HEK293 (cell line): ENCODE measurements at regions not wholly inside any gene's neighbourhood (a gene's known extent, or its start where the extent isn't known, plus 50 kb on each side); places are given as distances from the start of the nearest gene placed in this dataset.

Experiments
- CTCF ChIA-PET: fragments of 350-600 bp; formaldehyde crosslinking; extraction: SDS; loops from one replicate; lab custom pipeline; 2021; ENCODE audit warnings: antibody characterized with exemption; lab: Yijun Ruan, JAX
- POLR2A ChIA-PET: fragments of 300-600 bp; formaldehyde crosslinking; extraction: SDS; loops from one replicate; lab custom pipeline; 2020; ENCODE audit warnings: antibody characterized with exemption, inconsistent platforms; lab: Yijun Ruan, JAX
- H3K27ac ChIP-seq: fragments of 200-500 bp; sonication (Bioruptor generic); 2 replicates; pipeline ENCODE4 v1.5.1; 2014; ENCODE audit warnings: low read depth, low read length, control low read depth, inconsistent platforms; ENCODE audit errors: extremely low read depth
- H3K36me3 ChIP-seq, 2 experiments: fragments of 200-500 bp in 1 of 2; sonication (Bioruptor generic) in 1 of 2; 1 replicate in 1 of 2; 2 replicates in 1 of 2; pipeline ENCODE4 v1.5.1; 2014 to 2017; ENCODE audit warnings: inconsistent platforms in 2 of 2, low read length in 2 of 2; ENCODE audit not compliant: control insufficient read depth in 2 of 2, insufficient read depth in 1 of 2
- H3K4me1 ChIP-seq: fragments of 200-500 bp; sonication (Bioruptor generic); 2 replicates; pipeline ENCODE4 v1.5.1; 2014; ENCODE audit warnings: mild to moderate bottlenecking, low read length, inconsistent platforms; ENCODE audit not compliant: control insufficient read depth, insufficient read depth
- H3K4me3 ChIP-seq: 2 replicates; pipeline ENCODE4 v1.5.1; 2011; ENCODE audit warnings: low read depth, mild to moderate bottlenecking, control low read depth, low read length, moderate library complexity
- H3K9me3 ChIP-seq: fragments of 200-500 bp; sonication (Bioruptor generic); 2 replicates; pipeline ENCODE4 v1.5.1; 2014; ENCODE audit warnings: low read depth, low read length, inconsistent platforms; ENCODE audit not compliant: control insufficient read depth, insufficient read depth
- GLI4 ChIP-seq: fragments of 450-650 bp; formaldehyde crosslinking; IDR thresholded peaks from 2 replicates; pipeline ENCODE4 v1.5.1; 2016; ENCODE audit warnings: missing biosample characterization, missing genetic modification characterization
- KLF10 ChIP-seq: fragments of 450-650 bp; IDR thresholded peaks from 2 replicates; pipeline ENCODE4 v1.5.1; 2018; ENCODE audit warnings: missing biosample characterization, mild to moderate bottlenecking, missing genetic modification characterization
- SETDB1 ChIP-seq: IDR thresholded peaks from one replicate; pipeline ENCODE4 v1.6.1; 2017; ENCODE audit warnings: mild to moderate bottlenecking, low read length, moderate library complexity, mixed read lengths; ENCODE audit not compliant: insufficient read length
- SP2 ChIP-seq: fragments of 450-650 bp; formaldehyde crosslinking; IDR thresholded peaks from 2 replicates; pipeline ENCODE4 v1.5.1; 2016; ENCODE audit warnings: missing biosample characterization, missing genetic modification characterization
- SP7 ChIP-seq: fragments of 450-650 bp; formaldehyde crosslinking; IDR thresholded peaks from 2 replicates; pipeline ENCODE4 v1.5.1; 2016; ENCODE audit warnings: missing biosample characterization, missing genetic modification characterization
- TCF7L2 ChIP-seq: IDR thresholded peaks from 2 replicates; pipeline ENCODE4 v1.6.1; 2011; ENCODE audit warnings: low read depth, mild to moderate bottlenecking, inconsistent platforms, low read length, moderate library complexity, borderline replicate concordance
- TRIM28 ChIP-seq: IDR thresholded peaks from 2 replicates; pipeline ENCODE4 v1.6.1; 2011; ENCODE audit warnings: low read length, control low read depth, borderline replicate concordance
- ZEB2 ChIP-seq: fragments of 450-650 bp; formaldehyde crosslinking; IDR thresholded peaks from 2 replicates; pipeline ENCODE4 v1.5.1; 2016; ENCODE audit warnings: missing biosample characterization, missing genetic modification characterization
- ZNF114 ChIP-seq: fragments of 450-650 bp; formaldehyde crosslinking; IDR thresholded peaks from 2 replicates; pipeline ENCODE4 v1.5.0; 2017; ENCODE audit warnings: missing biosample characterization, missing genetic modification characterization
- ZNF221 ChIP-seq: fragments of 450-650 bp; formaldehyde crosslinking; IDR thresholded peaks from 2 replicates; pipeline ENCODE4 v1.5.1; 2017; ENCODE audit warnings: missing biosample characterization, missing genetic modification characterization, borderline replicate concordance
- ZNF48 ChIP-seq: fragments of 450-650 bp; formaldehyde crosslinking; IDR thresholded peaks from 2 replicates; pipeline ENCODE4 v1.5.1; 2016; ENCODE audit warnings: missing biosample characterization, missing genetic modification characterization
- ZNF501 ChIP-seq: fragments of 450-650 bp; formaldehyde crosslinking; IDR thresholded peaks from 2 replicates; pipeline ENCODE4 v1.5.1; 2016; ENCODE audit warnings: missing biosample characterization, missing genetic modification characterization
- ZNF510 ChIP-seq: fragments of 450-650 bp; formaldehyde crosslinking; IDR thresholded peaks from 2 replicates; pipeline ENCODE4 v1.5.1; 2018; ENCODE audit warnings: mild to moderate bottlenecking, missing genetic modification characterization, missing biosample characterization; ENCODE audit not compliant: insufficient replicate concordance
- ZNF521 ChIP-seq: fragments of 450-650 bp; formaldehyde crosslinking; IDR thresholded peaks from 2 replicates; pipeline ENCODE4 v1.5.1; 2017; ENCODE audit warnings: missing biosample characterization, mild to moderate bottlenecking, missing genetic modification characterization
- TF ChIP-seq, protein P1 (sequence below): fragments of 450-650 bp; formaldehyde crosslinking; IDR thresholded peaks from 2 replicates; pipeline ENCODE4 v1.5.1; 2016; ENCODE audit warnings: missing biosample characterization, missing genetic modification characterization
- TF ChIP-seq, protein P2 (sequence below): fragments of 450-650 bp; formaldehyde crosslinking; conservative IDR thresholded peaks from 2 replicates; pipeline ENCODE4 v1.5.1; 2016; ENCODE audit warnings: low read depth, missing biosample characterization, missing genetic modification characterization
- TF ChIP-seq, protein P3 (sequence below): fragments of 450-650 bp; formaldehyde crosslinking; IDR thresholded peaks from 2 replicates; pipeline ENCODE4 v1.5.1; 2017; ENCODE audit warnings: missing biosample characterization, missing genetic modification characterization
- TF ChIP-seq, protein P4 (sequence below): fragments of 450-650 bp; formaldehyde crosslinking; IDR thresholded peaks from 2 replicates; pipeline ENCODE4 v1.5.1; 2016; ENCODE audit warnings: missing biosample characterization, missing genetic modification characterization, borderline replicate concordance

DNA sequence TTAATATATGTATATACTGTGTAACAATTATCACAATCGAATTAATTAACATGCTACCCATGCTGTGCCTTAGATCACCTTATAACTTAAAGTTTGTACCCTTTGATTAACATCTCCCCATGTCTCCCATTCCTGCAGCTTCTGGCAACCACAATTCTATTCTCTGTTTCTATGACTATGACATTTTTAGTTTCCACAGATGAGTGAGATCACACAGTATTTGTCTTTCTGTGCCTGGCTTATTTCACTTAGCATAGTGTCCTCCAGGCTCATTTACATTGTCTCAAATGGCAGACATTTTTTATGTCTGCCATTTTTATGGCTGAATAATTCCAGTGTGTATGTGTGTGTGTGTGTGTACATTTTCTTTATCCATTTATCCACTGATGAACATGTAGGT, 146.1 kb upstream of the SLC28A3 start:
- CTCF ChIA-PET: interaction anchor here (0.8 kb wide), 1 partner anchor 89 kb away, joined by 4 read pairs; no protein-coding TSS in a partner anchor
- no peak overlapping the region for H3K4me3 ChIP-seq
- no peaks in the 10 kb centered on the region for H3K36me3 ChIP-seq
- H3K27ac ChIP-seq: no peak overlapping the region
- POLR2A ChIA-PET: no interaction called here
- H3K4me1 ChIP-seq: no peaks in the 10 kb centered on the region
- TF ChIP-seq, protein P1, sequence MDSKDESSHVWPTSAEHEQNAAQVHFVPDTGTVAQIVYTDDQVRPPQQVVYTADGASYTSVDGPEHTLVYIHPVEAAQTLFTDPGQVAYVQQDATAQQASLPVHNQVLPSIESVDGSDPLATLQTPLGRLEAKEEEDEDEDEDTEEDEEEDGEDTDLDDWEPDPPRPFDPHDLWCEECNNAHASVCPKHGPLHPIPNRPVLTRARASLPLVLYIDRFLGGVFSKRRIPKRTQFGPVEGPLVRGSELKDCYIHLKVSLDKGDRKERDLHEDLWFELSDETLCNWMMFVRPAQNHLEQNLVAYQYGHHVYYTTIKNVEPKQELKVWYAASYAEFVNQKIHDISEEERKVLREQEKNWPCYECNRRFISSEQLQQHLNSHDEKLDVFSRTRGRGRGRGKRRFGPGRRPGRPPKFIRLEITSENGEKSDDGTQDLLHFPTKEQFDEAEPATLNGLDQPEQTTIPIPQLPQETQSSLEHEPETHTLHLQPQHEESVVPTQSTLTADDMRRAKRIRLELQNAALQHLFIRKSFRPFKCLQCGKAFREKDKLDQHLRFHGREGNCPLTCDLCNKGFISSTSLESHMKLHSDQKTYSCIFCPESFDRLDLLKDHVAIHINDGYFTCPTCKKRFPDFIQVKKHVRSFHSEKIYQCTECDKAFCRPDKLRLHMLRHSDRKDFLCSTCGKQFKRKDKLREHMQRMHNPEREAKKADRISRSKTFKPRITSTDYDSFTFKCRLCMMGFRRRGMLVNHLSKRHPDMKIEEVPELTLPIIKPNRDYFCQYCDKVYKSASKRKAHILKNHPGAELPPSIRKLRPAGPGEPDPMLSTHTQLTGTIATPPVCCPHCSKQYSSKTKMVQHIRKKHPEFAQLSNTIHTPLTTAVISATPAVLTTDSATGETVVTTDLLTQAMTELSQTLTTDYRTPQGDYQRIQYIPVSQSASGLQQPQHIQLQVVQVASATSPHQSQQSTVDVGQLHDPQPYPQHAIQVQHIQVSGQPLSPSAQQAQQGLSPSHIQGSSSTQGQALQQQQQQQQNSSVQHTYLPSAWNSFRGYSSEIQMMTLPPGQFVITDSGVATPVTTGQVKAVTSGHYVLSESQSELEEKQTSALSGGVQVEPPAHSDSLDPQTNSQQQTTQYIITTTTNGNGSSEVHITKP: no peak
- TF ChIP-seq TRIM28: no peak
- no peak for TF ChIP-seq SP2
- TF ChIP-seq, all 188 proteins: peak for 0
- no peaks in the 10 kb centered on the region for H3K9me3 ChIP-seq

DNA sequence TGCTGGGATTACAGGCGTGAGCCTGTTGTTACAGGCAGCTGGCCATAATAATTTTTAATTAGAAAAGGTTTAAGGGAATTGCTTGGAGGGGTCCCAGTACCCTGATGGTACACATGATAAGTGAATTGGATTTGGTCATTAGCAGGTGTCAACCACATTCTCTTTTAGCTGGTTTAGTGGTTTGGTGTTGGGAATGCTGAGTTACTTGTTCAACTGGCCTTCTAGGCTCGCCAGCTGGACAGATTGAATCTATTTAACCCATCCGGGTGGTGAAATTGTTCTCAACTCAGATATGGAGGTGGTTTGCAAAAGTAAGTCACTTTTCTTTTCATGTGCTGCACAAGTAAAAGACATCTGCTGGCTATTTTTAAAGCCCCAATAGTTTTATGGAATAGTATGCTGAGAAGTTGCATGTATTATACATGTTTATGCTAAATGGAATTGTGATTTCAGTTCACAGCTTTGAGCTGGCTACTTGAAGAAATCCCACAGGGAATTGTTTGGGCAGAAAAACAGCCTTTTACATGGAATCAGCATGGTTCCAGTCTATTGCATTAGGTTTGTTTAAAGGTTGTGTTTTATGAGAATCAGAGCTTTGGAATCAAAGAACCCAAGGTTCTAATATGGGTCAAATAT, 149.8 kb upstream of the SLC28A3 start:
- no peaks in the 10 kb centered on the region for H3K4me1 ChIP-seq
- no peak overlapping the region for H3K4me3 ChIP-seq
- POLR2A ChIA-PET: no interaction called here
- CTCF ChIA-PET: interaction anchor here (1.0 kb wide), 1 partner anchor 93 kb away, joined by 4 read pairs; no protein-coding TSS in a partner anchor
- no peaks in the 10 kb centered on the region for H3K36me3 ChIP-seq
- no peaks in the 10 kb centered on the region for H3K9me3 ChIP-seq
- TF ChIP-seq, protein P2, sequence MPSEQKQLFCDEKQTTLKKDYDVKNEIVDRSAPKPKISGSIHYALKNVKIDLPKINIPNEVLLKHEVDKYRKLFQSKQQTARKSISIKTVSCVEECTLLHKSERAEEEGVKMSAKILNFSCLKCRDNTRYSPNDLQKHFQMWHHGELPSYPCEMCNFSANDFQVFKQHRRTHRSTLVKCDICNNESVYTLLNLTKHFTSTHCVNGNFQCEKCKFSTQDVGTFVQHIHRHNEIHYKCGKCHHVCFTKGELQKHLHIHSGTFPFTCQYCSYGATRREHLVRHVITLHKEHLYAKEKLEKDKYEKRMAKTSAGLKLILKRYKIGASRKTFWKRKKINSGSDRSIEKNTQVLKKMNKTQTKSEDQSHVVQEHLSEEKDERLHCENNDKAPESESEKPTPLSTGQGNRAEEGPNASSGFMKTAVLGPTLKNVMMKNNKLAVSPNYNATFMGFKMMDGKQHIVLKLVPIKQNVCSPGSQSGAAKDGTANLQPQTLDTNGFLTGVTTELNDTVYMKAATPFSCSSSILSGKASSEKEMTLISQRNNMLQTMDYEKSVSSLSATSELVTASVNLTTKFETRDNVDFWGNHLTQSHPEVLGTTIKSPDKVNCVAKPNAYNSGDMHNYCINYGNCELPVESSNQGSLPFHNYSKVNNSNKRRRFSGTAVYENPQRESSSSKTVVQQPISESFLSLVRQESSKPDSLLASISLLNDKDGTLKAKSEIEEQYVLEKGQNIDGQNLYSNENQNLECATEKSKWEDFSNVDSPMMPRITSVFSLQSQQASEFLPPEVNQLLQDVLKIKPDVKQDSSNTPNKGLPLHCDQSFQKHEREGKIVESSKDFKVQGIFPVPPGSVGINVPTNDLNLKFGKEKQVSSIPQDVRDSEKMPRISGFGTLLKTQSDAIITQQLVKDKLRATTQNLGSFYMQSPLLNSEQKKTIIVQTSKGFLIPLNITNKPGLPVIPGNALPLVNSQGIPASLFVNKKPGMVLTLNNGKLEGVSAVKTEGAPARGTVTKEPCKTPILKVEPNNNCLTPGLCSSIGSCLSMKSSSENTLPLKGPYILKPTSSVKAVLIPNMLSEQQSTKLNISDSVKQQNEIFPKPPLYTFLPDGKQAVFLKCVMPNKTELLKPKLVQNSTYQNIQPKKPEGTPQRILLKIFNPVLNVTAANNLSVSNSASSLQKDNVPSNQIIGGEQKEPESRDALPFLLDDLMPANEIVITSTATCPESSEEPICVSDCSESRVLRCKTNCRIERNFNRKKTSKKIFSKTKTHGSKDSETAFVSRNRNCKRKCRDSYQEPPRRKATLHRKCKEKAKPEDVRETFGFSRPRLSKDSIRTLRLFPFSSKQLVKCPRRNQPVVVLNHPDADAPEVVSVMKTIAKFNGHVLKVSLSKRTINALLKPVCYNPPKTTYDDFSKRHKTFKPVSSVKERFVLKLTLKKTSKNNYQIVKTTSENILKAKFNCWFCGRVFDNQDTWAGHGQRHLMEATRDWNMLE (tag by site-specific recombination): no peak
- no peak for TF ChIP-seq ZNF48 (tag by site-specific recombination)
- TF ChIP-seq ZNF114 (tag by site-specific recombination): no peak
- TF ChIP-seq, protein P3, sequence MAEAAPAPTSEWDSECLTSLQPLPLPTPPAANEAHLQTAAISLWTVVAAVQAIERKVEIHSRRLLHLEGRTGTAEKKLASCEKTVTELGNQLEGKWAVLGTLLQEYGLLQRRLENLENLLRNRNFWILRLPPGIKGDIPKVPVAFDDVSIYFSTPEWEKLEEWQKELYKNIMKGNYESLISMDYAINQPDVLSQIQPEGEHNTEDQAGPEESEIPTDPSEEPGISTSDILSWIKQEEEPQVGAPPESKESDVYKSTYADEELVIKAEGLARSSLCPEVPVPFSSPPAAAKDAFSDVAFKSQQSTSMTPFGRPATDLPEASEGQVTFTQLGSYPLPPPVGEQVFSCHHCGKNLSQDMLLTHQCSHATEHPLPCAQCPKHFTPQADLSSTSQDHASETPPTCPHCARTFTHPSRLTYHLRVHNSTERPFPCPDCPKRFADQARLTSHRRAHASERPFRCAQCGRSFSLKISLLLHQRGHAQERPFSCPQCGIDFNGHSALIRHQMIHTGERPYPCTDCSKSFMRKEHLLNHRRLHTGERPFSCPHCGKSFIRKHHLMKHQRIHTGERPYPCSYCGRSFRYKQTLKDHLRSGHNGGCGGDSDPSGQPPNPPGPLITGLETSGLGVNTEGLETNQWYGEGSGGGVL (tag by site-specific recombination): no peak
- no peak for TF ChIP-seq SETDB1
- TF ChIP-seq, protein P4, sequence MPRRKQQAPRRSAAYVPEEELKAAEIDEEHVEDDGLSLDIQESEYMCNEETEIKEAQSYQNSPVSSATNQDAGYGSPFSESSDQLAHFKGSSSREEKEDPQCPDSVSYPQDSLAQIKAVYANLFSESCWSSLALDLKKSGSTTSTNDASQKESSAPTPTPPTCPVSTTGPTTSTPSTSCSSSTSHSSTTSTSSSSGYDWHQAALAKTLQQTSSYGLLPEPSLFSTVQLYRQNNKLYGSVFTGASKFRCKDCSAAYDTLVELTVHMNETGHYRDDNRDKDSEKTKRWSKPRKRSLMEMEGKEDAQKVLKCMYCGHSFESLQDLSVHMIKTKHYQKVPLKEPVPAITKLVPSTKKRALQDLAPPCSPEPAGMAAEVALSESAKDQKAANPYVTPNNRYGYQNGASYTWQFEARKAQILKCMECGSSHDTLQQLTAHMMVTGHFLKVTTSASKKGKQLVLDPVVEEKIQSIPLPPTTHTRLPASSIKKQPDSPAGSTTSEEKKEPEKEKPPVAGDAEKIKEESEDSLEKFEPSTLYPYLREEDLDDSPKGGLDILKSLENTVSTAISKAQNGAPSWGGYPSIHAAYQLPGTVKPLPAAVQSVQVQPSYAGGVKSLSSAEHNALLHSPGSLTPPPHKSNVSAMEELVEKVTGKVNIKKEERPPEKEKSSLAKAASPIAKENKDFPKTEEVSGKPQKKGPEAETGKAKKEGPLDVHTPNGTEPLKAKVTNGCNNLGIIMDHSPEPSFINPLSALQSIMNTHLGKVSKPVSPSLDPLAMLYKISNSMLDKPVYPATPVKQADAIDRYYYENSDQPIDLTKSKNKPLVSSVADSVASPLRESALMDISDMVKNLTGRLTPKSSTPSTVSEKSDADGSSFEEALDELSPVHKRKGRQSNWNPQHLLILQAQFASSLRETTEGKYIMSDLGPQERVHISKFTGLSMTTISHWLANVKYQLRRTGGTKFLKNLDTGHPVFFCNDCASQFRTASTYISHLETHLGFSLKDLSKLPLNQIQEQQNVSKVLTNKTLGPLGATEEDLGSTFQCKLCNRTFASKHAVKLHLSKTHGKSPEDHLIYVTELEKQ (tag by site-specific recombination): no peak
- no peak for TF ChIP-seq ZEB2
- no peak for TF ChIP-seq GLI4 (tag by site-specific recombination)
- no peak for TF ChIP-seq ZNF521
- TF ChIP-seq TCF7L2: no peak
- no peak for TF ChIP-seq ZNF510
- TF ChIP-seq ZNF221 (tag by site-specific recombination): no peak
- TF ChIP-seq KLF10 (tag by site-specific recombination): no peak
- no peak for TF ChIP-seq SP2
- no peak for TF ChIP-seq ZNF501 (tag by site-specific recombination)
- TF ChIP-seq SP7: no peak
- TF ChIP-seq, all 188 proteins: peak for 0
- no peak overlapping the region for H3K27ac ChIP-seq
